Dermis blood vessel endothelial cell (primary cell): ENCODE measurements at regions not wholly inside any gene's neighbourhood (a gene's known extent, or its start where the extent isn't known, plus 50 kb on each side); places are given as distances from the start of the nearest gene placed in this dataset.

ENCODE experiments used
- DNase-seq: peaks from one replicate; pipeline ENCODE4 v3.0.0; 2010

DNA sequence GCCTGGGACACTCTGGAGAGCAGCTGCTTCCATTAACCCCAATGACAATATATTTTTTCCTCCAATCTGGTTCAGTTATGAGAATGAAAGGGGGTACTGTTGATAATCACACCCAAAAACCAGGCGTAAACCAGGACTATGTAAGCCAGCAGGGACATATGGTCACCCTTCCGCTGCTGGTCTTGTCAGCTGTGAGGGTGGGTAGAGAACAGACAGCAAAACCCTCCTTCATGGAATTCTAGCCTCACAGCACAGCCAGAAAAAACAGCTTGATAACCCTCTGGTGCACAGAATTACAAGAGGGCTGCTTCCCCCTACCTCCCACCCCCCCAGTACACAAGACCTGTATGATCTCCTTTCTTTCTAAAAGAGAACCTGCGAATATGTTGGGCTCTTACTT, 368.8 kb upstream of the ZMIZ1 start:
- DNase-seq, result no peak

DNA sequence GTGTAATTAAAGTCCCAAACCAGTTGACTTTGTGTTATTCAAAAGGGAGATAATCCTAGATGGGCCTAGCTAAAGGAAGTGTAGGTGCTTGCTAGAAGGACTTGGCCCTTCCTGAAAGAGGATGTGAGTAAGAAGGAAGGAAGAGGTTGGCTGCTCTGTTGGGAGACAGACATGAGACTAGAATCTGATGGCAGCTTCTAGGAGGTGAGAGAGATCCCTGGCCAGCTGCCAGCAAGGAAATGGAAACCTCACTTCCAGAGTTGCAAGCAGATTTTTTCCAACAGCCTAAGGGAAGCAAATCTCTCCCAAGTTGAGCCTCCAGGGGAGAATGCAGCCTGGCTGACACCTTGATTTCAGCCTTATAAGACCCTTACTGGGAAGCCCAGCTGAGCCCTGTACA, 368.4 kb upstream of the ZMIZ1 start:
- peak; percentile 82 for DNase-seq

DNA sequence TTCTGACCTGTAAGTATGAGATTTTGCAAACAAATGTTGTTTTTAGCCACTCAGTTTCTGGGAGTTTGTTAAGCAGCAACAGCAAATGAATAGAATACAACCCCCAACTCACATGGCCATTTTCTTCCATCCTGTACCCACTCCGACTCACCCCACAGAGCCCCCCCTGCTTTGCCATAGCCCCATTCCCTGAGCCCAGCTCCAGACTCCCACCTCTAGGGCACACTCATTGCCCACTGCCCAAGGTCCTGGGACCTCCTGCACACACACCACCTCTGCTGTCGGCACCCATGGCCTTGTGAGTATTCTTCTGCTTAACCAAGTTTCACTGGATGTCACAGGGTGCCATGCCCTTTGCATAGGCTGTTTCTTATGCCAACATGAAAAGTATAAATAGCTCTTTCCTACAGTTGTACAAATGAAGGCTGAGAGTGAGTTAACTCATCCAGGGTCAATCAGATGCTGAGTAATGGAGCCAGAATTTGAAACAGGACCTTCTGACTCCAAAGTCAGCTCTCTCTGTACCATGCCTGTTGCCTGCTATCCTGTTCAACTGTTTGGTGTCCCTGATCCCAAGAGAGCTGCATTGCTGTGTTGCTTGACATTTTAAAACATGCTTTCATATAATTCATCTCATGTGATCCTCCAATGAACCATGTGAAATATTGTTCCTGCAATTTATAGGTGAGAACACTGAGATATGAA, 367.8 kb upstream of the ZMIZ1 start:
- DNase-seq, result no peak

DNA sequence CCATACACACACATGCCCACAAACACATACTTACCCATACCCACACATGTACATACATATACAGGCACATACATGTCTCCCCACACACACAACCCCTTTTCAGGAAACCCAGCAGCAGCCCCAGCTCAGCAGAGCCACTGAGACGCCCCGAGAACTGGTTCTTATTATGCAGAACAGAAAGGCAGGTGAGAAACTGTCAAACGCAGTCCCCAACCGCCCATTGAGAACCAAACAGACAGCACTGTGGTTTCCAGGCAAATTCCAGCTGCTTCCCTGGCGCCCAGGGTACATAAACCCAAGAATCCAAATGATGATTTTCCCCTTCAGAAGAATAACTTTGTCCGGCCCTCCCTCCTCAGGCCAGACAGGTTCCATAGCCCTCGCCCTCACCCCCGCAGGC, 366.6 kb upstream of the ZMIZ1 start:
- no peak for DNase-seq

DNA sequence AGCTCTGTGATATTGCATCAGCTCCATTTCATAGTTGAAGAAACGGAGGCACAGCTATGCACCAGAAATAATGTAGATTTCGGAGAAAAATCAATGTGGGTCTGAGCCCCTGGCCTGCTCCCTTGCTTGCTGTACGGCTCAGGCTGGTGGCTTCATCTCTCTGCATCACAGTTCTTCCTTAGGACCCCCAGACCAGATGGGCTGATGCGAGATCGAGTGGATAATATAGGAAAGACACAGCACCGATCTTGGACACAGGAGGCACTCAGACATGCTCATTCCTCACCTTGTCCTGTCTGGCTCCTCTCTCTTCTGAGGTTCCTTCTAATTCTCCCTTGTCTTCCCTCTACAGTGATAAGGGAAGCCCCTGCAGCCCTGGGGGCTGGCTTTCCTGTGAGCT, 365.9 kb upstream of the ZMIZ1 start:
- no peak for DNase-seq

DNA sequence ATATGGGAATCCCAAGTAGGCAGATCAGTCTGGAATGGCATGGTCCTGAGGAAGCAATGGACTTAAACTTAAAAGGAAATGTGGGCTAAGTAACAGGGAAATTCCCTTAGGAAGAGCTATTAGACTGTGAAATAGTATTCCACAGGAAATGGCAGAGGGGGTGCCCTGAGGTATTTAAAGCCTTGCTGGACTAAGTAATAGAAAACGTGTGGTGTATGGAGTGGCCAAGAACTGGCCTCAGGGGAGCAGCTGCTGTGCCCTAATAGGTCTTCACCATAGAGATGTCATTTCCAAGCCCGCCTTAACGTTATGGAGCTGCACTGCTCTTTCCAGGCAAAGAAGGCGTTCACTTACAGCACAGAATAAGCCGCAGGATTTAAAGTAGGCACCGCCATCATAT, 365.2 kb upstream of the ZMIZ1 start:
- peak; percentile 36 for DNase-seq

DNA sequence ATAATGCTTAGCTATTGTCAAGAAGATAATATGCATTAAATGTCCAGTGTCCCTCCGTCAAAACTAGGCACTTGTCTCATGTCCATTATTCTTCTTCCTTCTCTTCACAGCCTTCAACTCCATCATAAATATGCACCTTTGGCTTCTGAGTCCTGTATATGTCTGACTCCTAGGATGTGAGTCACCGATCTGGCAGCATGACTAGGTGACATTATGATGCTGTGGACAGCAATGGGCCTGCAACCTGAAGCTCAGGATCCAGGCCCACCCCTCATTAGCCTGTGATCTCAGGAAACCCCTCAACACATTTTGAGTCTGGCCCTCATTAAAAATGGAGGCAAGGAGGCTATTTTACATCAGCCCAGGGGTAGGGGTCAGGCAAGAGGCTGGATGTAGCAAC, 362.5 kb upstream of the ZMIZ1 start:
- no peak for DNase-seq

DNA sequence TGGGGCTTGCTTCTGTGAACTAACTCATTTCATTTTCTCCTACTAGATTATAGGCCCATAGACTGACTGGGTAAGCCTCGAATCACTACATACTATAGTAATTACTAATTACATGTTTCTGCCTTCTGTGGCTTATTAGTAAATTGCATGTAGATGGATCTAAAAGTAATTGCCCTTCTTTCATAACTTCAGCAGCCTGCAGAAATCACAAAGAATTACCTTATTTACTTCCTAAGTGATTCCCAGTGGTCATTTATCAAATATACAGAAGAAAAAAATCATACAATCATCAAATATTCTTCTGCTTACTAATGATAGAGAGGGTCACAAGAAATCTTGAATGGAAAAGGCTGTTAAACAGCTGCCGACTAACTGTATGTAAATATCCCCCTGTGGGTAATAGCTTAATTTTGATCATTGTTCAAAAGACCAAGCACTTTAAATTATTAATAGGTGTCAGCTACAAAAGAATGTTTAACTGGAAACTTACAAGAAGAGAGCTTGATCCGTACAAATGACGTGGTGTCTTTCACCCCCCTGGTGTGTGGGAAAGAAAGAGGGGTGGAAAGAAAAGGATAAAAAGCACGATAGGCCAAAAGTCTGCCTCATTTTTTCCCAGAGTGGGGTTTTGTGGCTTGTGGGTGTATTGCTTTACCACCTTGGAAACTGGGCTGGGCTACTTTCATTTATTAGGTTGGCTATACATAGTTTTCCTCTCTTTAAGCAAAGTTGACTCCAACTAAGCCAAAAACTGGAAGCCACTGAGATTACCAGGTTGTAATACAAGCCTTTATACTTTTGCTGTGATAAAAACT, 361.8 kb upstream of the ZMIZ1 start:
- DNase-seq, result no peak

DNA sequence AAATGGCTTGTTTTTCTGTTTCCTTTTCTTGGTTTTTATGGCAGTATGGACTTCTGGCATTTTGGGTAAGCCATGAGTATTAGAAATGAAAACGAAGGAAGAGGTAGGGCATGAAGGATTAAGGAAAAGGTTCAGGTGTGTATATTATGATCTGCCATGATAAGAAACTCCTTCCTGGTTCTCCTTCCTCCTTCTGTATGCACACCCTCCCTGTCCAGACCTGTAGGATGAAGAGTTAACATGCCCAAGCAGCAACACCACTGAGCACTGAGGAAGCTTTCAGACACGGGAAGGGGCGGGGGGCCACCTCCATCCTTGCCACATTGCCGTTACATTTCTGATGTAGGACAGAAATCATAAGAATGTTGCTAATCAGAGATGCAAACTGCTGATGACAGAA, 361.0 kb upstream of the ZMIZ1 start:
- no peak for DNase-seq

DNA sequence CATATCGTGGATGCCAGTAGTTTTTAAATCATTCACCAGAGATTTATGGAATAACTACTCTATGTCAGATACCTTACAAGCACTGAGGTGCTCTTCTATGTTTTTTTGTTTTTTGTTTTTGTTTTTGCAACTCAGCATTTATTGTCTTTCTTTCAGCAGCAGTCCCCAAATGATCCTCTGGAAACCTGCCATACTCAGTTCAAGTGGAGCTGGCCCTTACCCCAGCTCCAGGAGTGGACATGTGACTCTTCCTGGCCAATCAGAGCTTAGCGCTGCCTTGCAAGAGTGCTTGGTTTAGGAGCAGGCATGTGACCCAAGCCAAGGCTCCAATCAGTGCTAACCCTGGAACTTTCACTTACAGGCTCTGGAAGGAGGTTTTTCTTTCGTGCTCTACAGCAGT, 356.6 kb upstream of the ZMIZ1 start:
- no peak for DNase-seq

DNA sequence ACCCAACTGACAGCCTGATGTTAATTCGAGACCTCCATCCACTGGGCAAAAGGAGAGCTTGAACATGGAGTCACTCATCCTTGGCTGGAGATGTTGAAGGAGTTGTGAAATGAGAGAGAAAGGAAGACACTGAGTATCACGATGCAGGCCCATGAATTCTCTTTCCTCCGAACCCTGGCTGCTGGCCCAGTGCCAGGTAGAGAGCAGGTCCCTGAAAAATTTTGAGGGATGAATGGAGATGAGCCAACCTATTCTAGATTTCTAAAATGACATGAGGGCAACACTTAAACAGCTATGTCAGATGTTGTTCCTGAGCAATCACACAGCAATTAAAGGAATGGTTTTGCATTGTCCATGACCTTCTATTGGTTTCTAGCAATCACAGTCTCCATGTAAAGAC, 355.1 kb upstream of the ZMIZ1 start:
- no peak for DNase-seq

DNA sequence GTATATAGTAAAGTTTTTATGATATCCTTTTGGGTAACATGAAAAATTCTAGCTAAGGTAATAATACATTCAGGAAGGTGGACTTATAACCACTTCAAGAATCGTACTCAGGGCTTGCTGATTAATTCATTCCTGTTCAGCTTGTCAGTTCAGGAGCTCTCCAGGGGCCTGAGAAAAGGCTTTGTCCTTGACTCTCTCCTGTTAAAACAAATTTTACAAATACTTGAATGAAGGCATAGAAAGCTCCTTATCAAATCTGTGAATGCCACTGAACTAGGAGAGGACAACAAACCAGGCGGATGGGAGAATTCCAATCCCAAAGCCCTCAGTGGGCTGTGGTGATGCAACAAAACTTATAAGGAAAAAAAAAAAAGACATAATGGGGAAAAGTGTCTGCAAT, 354.5 kb upstream of the ZMIZ1 start:
- no peak for DNase-seq

DNA sequence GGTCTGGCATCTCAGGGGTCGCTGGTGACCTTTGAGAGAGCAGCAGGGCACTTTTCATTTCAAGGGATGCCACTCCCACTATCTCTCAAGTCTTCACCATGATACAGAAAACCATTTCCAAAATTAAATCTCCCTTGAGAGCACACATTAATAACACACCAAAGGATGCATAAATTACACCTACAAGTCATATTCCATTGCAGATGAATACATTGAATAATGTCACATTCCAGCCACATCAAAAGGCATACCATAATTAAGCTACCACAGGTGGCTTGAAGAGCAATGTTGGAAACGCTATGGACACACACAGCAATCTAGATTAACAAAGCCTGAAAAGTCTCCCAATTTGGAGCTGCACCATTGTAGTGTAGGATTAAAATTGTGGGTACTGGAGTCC, 353.3 kb upstream of the ZMIZ1 start:
- no peak for DNase-seq

DNA sequence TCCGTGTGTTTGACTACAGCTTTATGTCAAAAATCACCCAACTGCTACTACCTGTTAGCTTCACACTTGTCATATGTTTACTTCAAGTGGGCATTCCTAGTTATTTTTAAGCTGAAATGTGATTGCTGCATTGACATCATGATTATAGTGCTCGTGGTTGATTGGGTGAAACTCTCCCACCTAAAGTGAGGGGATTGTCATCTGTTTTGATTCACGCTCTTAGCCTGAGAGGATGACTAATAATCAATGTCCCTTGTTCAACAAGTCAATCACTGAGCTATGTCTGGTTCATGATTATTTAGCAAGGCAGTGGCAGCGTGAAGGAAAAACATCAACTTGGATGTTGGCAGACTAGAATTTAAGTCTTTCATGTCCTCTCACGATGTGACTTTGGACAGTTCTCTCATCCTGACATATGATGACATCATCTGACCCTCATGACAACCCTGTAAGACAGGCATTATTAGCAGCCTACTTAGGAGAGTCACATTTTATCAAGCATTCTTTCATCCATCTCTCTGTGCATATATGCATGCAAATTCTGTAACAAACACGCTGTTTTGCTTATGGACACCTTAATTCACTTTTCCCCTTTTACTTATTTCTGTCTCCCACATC, 352.6 kb upstream of the ZMIZ1 start:
- no peak for DNase-seq

DNA sequence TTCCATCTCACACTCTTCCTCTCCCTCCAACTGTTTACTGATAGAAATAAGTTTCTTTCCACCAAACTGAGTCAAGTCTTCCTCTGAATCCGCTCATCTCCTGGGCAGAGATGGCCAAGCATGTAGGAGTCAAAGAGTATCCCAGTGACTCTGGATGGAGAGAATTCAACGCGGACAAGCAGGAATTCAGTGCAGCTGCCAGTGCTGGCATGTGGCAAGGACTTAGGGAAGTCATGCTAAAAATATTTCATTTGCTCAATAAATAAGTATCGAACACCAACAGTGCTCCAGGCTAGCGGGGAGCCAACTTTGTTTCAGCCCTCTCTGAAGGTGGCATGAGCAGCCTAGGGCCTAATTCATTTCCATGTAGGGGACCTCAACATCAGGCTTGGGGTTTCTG, 351.6 kb upstream of the ZMIZ1 start:
- DNase-seq, result no peak

DNA sequence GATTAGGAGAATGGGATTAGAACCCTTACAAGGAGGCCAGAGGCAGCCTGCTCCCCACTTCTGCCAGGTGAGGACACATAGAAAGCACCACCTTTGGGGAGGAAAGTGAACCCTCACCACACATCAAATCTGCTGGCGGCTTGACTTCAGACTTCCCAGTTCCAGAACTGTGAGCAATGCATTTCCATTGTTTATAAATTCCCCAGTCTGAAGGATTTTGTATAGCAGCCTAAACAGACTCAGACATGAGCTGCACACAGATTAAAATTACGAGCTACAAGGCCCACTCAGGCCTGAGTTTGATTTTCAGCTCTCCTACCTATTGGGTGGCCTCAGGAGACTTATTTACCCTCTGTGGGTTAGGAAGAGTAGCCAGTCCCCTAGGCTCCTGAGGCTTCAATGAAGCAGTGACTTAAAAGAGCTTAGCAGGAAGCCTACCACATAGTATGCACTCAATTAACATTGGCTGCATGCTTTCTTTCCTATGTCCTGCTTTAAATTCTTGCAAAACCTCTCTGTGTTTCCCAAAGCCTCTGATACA, 350.7 kb upstream of the ZMIZ1 start:
- no peak for DNase-seq

DNA sequence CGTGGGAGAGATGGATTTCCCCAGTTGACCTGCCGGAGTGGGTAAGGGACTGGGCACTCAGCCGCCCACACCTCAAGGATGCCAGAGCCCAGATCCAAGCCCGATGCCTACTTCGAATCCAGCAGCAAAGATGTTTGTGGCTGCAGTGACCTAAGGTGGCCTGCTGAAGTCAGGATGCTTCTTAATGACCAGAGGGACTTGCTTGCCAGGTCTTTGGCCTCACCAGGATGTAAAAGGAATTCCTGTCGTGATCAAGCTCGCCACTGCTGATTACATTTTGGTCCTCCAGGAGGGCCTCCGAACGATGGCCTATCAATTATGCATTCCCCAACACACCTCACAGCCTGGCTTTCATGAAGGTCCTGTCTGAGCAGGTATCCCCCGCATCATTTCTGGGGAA, 349.5 kb upstream of the ZMIZ1 start:
- DNase-seq, result no peak

DNA sequence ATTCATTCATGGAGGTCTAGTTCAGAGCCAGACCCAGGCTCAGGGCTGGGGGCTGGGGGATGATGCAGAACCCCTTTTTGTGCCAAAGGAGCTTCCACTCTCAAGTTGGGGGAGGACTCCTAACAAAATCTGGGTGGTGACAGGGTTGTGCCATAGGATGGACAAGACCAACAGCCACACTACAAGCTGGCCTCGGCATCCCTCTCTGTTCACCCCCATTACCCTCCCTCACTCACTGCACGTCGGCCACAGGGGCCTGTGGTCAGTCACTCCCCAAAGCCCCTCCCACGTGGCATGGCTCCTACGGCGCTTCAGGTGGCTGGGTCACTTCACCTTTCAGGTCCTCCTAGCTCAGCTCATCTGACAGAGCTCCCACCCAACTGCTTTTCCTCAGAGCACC, 348.7 kb upstream of the ZMIZ1 start:
- DNase-seq, result no peak

DNA sequence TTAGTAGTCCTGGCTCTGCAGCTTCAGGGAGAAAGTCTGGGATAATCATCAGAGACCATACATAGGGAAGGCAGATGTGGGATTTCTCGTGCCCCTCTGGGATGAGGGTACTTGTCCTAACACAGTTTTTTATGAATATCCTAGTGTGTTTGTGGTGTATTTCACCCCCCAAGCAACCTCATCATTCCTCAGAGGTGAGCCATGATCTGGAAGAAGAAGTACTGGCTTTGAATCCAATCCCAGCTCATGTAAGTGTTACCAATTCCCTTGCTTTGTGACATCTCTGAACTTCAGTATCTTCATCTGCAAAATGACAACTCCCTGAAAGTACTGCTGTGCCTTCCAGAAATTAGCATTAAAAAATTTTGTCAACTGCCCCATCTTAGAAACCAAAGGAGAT, 347.5 kb upstream of the ZMIZ1 start:
- DNase-seq, result no peak

DNA sequence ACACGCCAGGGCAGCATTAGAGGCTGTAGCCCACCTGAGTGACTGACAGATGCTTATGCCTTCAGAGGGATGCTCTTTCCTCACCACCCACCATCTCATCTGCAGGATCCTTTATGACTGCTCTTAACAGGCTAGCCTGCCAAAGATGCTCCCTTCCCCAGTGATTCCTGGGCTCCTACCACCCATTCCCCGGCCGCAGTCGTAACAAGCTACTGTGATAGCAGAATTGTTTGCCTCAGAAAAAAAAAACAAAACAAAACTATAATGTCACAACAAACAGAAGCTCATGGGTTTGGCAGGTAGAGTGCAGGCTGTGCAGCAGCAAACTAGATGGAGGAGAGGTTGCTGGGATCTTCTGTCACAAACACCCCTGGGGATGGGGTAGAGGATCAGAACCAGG, 343.9 kb upstream of the ZMIZ1 start:
- no peak for DNase-seq

DNA sequence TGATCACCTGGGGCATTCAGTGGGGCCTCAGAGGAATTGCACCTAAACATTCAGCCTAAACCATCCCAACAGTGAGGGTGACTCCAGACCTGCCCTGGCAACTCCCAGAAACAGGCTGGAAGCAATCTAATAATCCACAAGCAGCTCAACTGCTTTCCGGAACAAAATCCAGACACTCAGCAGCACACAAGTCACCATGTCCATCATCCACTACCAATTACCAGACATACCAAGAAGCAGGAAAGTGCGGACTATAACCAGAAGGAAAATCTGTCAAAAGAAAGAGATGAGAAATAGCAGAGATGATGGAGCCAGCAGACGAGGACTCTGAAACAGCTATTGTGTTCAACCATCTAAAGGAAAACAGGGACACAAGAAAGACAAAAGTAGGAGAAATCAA, 342.6 kb upstream of the ZMIZ1 start:
- no peak for DNase-seq

DNA sequence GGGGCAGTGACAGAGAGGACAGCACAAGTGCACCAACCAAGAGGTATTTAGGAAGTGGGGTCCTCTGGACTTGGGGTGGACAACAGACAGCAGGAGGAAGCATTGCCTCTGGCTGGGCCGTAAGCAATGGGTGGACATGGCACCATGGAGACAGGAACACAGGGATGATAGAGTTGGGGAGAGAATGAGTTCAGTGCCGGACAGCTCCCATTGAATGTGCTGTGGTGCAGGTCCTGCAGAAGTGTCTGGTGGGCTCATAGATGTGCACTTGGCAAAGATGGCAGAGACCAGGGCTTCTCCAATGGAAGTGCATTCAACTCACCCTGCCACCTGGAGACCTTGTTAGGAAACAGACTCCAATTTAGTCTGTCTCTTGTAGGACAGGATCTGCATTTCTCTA, 341.5 kb upstream of the ZMIZ1 start:
- DNase-seq, result no peak

DNA sequence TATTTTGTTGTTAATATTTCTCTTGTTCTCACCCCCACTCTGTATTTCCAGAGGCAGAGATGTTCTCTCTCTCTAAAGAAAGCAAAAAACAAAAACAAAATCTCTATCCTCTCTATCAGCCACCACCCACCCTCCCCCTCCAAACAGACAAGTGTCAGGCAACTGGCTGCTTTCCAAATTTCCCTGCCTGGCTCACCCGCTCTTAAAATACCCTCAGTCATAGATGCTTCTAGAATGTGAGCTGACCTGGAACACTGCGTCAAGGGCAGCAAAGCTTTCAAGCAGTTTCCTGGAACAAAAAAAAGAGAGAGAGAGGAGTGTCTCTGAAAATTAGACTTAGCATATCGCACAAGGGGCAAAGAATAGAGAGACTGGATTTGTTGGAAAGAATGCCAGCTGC, 341.0 kb upstream of the ZMIZ1 start:
- DNase-seq, result no peak

DNA sequence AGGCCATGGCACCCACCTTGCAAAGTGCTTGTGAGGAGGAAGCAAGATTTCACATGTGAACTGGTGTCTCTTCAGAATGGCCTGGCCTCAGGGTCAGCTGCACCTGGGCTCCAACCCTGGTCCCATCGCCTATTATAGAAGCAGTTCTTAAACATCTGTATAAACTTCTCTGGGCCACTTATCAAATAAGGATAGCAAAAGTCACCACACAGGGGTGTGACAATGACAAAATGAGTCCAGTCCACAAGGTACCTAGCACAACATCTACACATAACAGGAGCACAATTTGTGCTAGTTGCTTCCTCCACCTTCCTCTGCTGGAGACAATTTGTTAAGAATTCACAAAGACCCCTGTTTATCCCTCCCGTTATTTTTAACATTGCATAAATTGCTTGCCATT, 340.6 kb upstream of the ZMIZ1 start:
- no peak for DNase-seq
